HG02840 (cell line): ENCODE measurements at regions not wholly inside any gene's neighbourhood (a gene's known extent, or its start where the extent isn't known, plus 50 kb on each side); places are given as distances from the start of the nearest gene placed in this dataset.
"Not testable (repeated sequence)": the region's sequence is repeated elsewhere in the genome, so short reads cannot be mapped to it uniquely, and the experiment has no call there.

Source experiments
- ATAC-seq: cut with Tn5 transposase; IDR thresholded peaks from one replicate; pipeline ENCODE4 v1.9.1; 2021; ENCODE audit warnings: mild to moderate bottlenecking, moderate library complexity, moderate number of reproducible peaks; ENCODE audit not compliant: unreplicated experiment, low FRiP score

DNA sequence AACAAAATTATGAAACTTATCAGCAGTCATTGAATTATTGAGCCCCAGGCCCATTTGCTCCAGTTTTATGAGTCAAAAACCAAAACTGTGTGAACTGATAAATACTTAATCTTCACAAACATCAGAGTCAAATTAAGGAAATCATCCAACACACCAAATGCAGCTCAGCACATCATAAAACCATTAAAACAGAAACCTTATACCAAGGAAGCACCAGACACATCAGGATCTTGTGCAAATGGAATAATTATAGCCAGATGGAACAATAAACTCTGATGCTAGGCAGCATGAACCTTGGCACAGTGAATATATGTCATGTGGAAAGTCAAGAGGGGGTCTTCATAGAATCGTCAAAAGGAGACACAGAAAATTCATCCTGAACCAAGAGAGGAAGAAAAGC, 410.7 kb upstream of the API5 start:
- no peak for ATAC-seq

DNA sequence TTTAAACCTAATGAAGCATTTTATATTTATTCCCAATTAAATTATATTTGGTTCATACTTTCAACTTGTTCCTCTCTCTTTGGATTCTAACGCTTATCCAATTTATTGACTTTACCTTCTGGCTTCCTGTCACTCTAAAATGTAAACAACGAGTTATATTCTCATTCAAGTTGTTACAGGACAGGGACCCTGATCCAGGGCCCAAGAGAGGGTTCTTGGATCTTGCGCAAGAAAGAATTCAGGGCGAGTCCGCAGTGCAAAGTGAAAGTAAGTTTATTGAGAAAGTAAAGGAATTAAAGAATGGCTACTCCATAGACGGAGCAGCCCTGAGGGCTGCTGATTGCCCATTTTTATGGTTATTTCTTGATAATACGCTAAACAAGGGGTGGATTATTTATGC, 405.6 kb upstream of the API5 start:
- ATAC-seq = no peak

DNA sequence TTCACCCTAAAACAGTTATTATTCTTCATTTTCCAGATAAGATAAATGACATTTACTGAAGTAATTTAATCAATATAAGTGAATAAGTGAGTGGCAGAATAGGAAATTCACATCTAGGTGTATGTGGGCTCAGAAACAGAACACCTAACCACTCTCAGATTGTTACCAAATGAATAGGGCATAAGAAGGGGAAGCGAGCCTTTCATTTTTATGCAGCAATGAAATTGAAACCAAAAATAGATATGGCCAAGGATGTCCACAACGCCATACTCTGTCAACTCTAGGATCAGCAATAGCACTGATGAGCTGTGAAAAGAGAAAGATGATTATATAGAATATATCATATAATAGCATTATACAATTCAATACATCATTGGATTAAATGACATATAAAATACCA, 398.1 kb upstream of the API5 start:
- no peak for ATAC-seq

DNA sequence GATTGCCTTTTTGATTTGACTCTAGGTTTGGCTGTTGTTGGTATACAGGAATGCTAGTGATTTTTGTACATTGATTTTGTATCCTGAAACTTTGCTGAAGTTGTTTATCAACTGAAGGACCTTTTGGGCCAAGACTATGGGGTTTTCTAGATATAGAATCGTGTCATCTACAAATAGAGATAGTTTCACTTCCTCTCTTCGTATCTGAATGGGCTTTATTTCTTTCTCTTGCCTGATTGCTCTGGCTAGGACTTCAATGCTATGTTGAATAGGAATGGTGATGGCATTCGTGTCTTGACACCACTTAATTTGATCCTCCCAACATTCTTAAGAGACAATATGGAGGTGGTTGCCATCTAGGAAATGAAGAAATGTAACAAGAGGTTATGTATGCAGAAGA, 388.1 kb upstream of the API5 start:
- ATAC-seq = no peak

DNA sequence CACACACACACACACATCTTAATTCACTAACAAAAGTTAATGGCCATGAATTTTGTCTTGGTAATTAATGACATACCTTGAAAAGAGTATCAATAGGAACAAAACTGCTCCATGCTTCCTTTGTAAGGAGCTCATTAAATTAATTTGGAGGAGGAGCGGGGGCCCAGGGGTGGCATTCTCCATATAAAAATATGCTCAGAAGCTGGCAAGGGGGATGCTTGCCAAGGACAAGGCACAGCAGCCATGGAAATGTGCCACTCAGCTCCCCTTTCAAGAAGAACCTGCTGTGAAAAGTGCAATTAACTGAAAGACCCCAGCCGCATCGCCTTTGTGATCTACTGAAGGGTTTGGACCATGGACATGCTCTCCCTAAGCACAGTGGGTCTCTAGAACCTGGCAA, 385.9 kb upstream of the API5 start:
- ATAC-seq = no peak

DNA sequence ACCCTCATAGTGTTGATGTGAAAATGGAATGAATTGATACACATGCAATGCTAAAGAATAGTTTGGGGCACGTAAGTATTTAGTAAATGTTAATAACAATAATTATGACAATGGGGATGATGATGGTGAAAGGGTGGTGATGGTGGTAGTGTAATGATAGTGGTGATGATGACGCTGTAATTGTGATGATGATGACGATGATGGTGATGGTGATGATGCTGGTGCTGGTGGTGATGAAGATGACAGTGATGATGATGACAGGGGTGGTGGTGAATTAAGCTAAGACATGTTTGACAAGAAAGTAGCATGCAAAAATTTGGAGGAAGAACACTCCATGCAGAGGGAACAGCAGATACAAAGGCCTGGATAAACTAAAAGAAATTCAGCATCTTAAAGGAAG, 364.4 kb upstream of the API5 start:
- ATAC-seq = no peak

DNA sequence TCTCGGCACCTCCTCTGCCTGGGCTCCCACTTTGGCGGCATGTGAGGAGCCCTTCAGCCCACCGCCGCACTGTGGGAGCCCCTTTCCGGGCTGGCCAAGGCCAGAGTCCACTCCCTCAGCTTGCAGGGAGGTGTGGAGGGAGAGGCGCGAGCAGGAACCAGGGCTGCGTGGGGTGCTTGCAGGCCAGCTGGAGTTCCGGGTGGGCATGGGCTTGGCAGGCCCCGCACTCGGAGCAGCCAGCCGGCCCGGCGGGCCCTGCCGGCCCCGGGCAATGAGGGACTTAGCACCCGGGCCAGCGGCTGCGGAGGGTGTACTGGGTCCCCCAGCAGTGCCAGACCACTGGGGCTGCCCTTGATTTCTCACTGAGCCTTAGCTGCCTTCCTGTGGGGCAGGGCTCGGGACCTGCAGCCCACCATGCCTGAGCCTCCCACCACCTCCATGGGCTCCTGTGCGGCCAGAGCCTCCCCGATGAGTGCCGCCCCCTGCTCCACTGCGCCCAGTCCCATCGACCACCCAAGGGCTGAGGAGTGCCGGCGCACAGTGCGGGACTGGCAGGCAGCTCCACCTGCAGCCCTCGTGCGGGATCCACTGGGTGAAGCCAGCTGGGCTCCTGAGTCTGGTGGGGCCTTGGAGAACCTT, 361.9 kb upstream of the API5 start:
- ATAC-seq = not testable (repeated sequence)

DNA sequence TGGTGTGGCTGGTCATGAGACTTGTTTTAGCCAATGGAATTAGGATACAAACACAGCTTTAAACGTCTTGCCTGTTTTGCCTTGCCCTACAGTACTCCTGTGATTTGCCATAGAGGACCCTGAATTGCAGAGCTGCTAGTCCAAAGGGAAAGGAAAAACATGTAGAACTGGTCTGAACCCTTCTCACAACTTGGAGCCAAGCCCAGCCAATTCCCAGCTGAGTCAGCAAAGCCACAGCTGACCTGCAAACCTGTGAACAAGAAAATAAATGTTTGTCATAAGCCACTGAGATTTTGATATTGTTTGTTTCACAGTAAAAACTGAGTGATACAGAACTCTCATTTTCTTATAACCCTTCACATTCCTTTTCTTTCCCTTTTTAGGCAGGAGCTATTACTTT, 360.5 kb upstream of the API5 start:
- ATAC-seq = no peak

DNA sequence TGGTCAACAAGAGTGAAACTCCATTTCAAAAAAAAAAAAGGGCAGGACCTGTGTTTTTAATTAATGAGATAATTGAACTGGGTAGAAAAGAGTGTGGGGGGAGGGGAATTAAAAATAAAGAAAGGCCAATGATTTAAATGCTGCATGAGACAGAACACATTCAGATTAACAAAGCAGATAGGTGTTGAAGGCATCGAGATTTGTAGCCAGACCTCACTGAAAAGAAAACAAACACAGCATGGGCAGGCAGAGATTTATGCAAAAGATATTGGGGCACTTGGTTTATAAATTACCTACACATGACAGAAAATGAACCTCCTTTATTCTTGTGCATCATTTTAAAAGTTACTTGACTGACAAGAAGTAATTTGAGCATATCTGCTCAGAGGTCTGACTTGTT, 354.0 kb upstream of the API5 start:
- ATAC-seq = no peak

DNA sequence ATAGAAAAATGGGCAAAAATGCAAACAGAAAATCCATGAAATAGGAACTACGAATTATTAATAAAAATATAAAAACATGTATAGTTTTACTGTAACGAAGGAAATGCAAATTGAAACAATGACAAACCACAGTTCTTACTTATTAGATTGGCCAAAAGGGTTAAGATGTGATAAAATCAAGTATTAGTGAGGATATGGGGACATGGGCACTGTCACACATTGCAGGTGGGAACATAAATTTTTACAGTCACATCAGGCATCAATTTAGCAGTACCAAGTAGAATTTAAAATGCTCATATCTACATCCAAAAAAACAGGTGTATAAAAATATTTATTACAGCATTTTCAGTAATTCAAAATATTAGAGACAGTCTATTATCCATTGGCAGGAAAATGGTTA, 353.2 kb upstream of the API5 start:
- ATAC-seq = no peak

DNA sequence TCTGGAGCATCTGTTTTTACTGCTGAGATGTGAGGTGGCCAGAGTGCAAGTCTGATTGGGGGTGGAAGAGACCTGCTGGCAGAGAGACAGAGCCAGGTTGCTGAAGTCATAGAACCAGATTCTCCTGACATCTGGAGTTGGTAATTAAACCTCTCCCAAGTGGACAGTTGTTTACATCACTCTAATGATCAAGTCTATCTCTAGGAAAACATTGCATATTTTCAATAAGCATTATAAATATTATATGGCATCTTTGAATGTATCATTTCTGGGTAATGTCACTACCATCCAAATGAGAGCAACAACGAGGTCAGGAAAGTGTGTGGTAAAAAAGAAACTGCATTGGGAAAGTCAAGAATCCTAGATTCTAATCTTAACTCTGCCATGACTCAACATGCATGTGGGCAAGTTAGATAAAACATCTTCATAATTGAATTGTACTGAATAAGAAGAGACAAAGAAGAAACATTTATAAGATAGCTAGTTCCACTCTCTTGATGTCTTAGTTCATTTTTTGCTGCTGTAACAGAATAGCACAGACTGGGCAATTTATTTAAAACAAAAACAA, 351.2 kb upstream of the API5 start:
- no peak for ATAC-seq

DNA sequence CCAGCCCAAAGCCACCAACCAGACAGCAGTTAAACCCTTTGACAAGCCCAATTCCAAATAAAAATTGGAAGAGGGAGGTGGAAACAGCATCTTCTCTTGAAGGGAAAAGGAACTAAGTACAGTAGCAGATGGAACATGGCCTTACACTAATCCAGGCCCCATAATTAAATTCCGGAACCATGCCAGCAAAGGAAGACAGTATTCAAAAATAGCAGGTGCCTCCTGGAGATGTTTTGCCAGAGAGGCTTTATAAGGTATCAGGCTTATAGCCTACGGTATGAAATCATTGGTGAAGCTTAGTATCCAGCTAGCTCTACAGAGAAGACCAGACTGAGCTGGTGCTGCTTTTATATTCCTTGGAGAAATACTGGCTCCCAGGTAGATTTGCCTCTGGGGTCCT, 344.1 kb upstream of the API5 start:
- no peak for ATAC-seq

DNA sequence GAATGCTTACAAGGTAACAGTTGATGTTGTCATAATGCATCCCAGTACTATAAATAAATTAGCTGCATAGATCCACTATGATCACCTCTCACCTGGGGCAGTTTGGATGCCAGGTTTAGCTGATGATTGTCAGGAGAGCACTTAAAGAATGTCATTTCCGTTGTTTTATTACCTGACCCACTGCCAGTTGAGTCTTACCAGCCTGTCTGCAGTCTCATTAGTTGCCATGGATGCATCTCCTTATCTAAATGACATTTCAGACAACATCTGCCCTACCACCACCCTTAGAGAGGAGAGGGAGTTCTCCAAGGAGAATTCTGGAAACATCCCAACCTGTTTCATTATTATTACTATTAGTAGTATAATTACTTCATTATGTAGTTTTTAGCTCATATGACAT, 339.1 kb upstream of the API5 start:
- no peak for ATAC-seq

DNA sequence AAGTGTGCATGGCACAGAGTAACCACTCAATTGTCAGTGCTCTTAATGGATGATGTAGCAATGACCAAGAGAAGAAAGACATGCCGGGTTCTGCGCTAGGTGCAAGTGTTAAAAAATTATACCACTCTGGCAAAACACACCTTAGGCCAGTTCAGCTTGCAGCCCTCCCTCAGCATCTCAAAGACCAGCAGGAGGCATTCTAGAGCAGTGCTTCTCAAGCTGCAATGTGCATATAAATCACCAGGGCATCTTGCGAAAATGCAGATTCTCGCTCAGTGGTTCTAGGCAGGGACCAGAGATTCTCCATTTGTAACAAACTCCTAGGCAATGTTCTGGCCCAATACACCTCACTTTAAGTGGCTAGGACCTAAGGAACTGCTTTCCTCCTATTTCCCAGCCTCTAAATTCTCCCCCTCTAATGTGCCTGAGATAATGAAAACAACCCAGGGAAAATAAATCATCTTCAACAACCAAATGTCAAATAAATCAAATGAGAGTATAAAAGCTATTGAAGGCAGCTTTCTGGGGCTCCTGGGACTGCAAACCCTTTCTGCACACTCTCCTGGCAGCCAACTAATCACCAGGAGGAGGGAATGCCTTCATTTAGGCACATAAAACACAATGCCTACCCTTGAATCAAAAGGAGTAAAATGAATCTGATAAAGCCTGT, 337.2 kb upstream of the API5 start:
- no peak for ATAC-seq

DNA sequence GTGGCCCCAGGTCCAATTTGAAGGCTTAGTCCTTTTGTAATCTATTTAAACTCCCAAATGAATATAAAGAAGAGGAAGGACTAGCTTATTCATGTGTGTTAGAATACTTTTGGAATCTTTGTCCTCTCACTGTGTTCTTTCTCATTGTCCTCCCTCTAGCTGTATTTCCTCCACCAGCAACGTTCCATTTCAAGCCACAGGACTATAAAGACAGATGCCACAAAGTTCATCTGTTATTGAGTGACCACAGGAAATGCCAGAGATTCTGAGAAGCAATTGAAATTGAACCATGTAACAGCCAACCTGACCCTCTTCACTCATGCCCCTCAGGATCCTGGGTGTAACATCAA, 336.6 kb upstream of the API5 start:
- ATAC-seq = no peak

DNA sequence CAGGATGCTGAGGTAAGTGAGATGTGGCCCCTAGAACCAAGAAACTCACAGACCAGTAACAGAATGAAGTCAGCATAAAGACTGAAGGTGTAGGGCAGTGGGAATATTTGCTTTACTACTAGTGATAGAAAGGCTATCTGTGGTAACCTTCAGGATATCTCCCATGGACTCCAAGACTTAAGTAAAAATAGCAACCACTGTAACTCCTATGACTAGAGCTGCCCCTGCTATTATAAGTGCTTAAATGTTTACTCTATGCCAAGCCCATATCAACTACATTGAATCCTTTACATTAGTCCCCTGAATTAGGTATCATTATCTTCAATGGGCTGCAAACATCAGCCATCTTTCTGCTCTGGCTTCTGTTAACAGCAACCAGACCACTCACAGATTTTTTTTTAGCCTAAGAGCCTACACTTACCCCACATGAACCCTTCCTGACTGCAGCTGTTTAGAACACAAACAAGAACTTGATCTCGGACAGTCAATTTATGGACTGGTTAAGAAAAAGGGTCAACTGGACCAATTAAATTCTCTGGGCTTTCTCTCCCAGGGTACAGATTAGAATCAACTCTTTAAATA, 335.1 kb upstream of the API5 start:
- ATAC-seq = no peak

DNA sequence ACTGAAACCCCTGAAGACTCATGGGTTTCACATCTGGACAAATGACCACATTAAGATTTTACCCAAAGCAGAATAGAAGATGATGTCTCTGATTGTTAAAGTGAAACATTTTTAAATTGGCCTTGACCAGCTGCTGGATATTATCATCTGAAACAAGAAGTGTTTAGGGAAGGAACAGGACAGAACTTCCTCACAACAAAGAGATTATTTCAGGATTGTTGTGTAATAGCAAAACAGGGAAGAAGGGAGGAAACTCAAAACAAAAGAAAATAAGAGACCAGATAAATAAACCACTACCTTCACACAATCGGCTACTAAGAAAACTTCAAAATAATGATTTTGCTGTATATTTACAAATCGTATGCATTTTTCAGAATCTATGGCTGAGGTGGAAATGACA, 319.2 kb upstream of the API5 start:
- no peak for ATAC-seq

DNA sequence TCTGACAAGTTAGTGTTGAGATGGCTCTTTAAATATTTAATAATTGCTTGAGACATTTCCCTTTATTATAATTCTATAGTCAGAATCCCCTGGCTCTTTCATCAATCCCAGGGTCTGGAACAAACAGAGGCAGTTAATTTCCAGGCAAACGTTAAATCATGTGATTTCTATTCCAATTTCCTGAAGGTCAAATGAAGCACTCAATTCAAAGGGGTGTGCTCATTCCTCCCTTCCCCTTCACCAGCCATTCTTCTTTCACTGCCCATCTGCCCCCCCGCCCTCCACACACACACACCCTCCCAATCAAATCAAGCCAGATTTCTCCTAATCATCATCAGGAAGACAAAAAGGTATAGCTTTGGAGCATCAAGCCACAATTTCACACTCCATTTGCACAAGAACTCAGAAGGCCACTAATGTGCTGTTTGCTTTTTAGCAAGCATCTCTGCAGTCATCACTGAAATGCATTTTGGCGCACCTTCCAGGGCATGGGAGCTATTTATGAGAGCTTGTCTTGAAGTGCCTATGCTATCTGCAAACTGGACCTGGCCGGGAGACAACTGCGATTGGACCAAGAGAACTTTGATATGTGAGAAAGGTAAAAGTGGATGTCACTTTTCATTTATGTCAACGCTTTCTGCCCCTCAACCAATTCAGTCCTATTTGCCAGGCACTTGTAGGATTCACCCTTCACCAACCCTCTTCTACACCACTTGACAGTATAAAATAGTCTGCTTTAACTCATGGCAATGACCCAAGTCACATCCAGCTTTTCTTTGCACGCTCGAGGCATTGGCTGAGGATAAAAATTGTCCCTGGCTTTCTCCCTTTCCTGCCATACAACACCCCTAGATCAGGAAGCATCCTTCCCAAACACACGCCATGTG, 315.1 kb upstream of the API5 start:
- no peak for ATAC-seq

DNA sequence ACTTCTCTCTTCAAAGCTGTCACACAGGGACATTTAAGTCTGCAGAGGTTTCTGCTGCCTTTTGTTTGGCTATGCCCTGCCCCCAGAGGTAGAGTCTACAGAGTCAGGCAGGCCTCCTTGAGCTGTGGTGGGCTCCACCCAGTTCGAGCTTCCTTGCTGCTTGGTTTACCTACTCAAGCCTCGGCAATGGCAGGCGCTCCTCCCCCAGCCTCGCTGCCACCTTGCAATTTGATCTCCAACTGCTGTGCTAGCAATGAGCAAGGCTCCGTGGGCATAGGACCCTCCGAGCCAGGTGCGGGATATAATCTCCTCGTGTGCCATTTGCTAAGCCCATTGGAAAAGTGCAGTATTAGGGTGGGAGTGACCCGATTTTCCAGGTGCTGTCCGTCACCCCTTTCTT, 306.9 kb upstream of the API5 start:
- not testable (repeated sequence) for ATAC-seq

DNA sequence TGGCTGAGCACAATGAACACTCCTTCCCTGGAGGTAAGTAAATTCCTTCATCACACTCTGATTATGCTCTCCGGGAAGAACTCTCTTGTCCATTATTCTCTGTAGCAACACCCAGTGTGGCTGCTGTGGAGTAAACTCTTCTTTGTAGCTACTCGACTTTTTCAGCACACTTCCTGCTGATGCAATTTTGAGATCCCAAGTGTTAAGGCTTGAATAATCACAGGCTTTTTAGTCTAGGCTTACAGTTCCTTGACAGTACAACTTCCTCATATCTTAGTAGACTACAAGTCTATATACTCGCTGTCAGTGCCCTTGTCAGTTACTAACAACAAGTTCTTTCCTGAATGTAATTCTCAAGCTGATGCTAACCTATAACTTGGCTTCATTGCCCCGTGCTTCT, 301.8 kb upstream of the API5 start:
- ATAC-seq = no peak

DNA sequence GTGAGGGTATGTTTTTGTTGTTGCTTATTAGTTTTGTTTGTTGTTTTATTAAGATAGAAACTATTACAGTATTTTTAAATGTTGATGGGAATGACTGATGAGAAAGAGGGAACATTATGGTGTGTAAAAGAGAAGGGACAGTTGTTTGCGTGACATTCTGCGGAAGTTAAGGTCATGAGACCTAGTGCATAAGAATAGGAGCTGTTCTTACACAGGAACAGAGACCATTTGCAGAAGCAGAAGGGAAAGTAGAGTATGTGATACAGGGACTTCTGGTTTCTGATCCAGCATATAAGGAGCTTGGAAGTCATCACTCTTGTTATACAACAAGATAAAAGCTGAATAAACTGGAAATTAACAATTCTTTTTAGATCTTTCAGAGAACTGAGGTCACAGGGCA, 299.2 kb upstream of the API5 start:
- ATAC-seq = no peak
